ENCODE measurements at regions not wholly inside any gene's neighbourhood (a gene's known extent, or its start where the extent isn't known, plus 50 kb on each side); places are given as distances from the start of the nearest gene placed in this dataset.

- H3K36me3 ChIP-seq = no peaks in the 10 kb centered on the region
- DNase-seq (no peak), ATAC-seq (no peak)
- H3K27me3 ChIP-seq = peaks cover 0 to 19% (median 0%) of the 10 kb centered on the region in 7 donors
- intact Hi-C loops (cut with DNase I) = no loop called here
- peaks cover 0 to 5% (median 0%) of the 10 kb centered on the region in 11 donors for H3K9me3 ChIP-seq
- peak overlapping the region in 1 of 10 donors; percentile 90 for H3K27ac ChIP-seq
- H3K4me1 ChIP-seq = peaks cover 0 to 57% (median 0%) of the 10 kb centered on the region in 9 donors
- H3K4me3 ChIP-seq = no peak overlapping the region
- no peak for TF ChIP-seq CTCF (IDR thresholded peaks at IDR 0.05)
Measured at GRCh38 chr3:46102780-46103130, 75.5 kb upstream of the XCR1 start.

GRCh38 chr3:46102059-46102779, 74.9 kb upstream of the XCR1 start:
- WGBS, 2 donors = 42 to 51% methylated on average over 2 of the region's 2 CpGs
- TF ChIP-seq CTCF (IDR thresholded peaks at IDR 0.05) = peak in 1 of 9 donors; percentile 8
- peaks cover 0 to 13% (median 0%) of the 10 kb centered on the region in 7 donors for H3K27me3 ChIP-seq
- peaks cover 0 to 57% (median 0%) of the 10 kb centered on the region in 9 donors for H3K4me1 ChIP-seq
- peak overlapping the region in 1 of 10 donors; percentile 90 for H3K27ac ChIP-seq
- intact Hi-C loops (cut with DNase I) = no loop called here
- H3K36me3 ChIP-seq = no peaks in the 10 kb centered on the region
- H3K4me3 ChIP-seq = no peak overlapping the region
- DNase-seq (no peak), ATAC-seq (no peak)
- peaks cover 0 to 5% (median 0%) of the 10 kb centered on the region in 11 donors for H3K9me3 ChIP-seq

GRCh38 chr3:46100812-46101211, 73.5 kb upstream of the XCR1 start:
- ATAC-seq (peak in 7 of 8 donors; percentile 36 to 74 (median 57)), DNase-seq (peak in 1 of 2 donors; percentile 34)
- Histone ChIP-seq H3K4me3 (no peak overlapping the region), H3K4me1 (peaks cover 0 to 71% (median 0%) of the 10 kb centered on the region in 9 donors), H3K27ac (peak overlapping the region in 3 of 10 donors; percentile 56 to 90 (median 70)), H3K27me3 (peaks cover 0 to 8% (median 0%) of the 10 kb centered on the region in 7 donors), H3K9me3 (peaks cover 0 to 5% (median 0%) of the 10 kb centered on the region in 11 donors), H3K36me3 (no peaks in the 10 kb centered on the region)
- WGBS, 2 donors = 69 to 71% methylated on average over 2 of the region's 2 CpGs
- no peak for TF ChIP-seq CTCF (IDR thresholded peaks at IDR 0.05)
- intact Hi-C loops (cut with DNase I) = no loop called here

- no peaks in the 10 kb centered on the region for H3K36me3 ChIP-seq
- H3K4me1 ChIP-seq = peaks cover 0 to 82% (median 0%) of the 10 kb centered on the region in 9 donors
- peak in 1 of 2 donors; percentile 34 for DNase-seq
- H3K9me3 ChIP-seq = peaks cover 0 to 5% (median 0%) of the 10 kb centered on the region in 11 donors
- peak in 7 of 8 donors; percentile 34 to 80 (median 55) for ATAC-seq
- no peak overlapping the region for H3K4me3 ChIP-seq
- H3K27me3 ChIP-seq = no peaks in the 10 kb centered on the region
- TF ChIP-seq CTCF (IDR thresholded peaks at IDR 0.05) = no peak
- 64 to 68% methylated on average over 2 of the region's 2 CpGs for WGBS, 2 donors
- intact Hi-C loops (cut with DNase I) = loop anchor here in 3 of 10 donors (5.0 to 10.0 kb wide), 3 partner anchors 106 to 276 kb away; partner anchors contain the start of genes CCR1 (in 2 of the 3) and CCR5 (in 1 of the 3)
- peak overlapping the region in 9 of 10 donors; percentile 49 to 90 (median 70) for H3K27ac ChIP-seq
Measured at GRCh38 chr3:46098319-46098761, 71.1 kb upstream of the XCR1 start.

Measured in heart right ventricle (tissue), 16 donors.